Ovary (tissue), 7 donors: ENCODE measurements at regions not wholly inside any gene's neighbourhood (a gene's known extent, or its start where the extent isn't known, plus 50 kb on each side); places are given as distances from the start of the nearest gene placed in this dataset.

ENCODE experiments used
- DNase-seq, 5 donors: peaks; one replicate each; pipeline ENCODE4 v3.0.0-alpha.2; 2019 to 2020
- H3K27ac ChIP-seq, 2 donors: fragments of 200-600 bp; one replicate each; pipeline versions ENCODE4 v1.5.1 to v1.8.0; 2019 to 2022
- H3K27me3 ChIP-seq: fragments of 200-600 bp; one replicate; pipeline ENCODE4 v1.8.0; 2022
- H3K36me3 ChIP-seq: fragments of 200-600 bp; sonication (generic); one replicate; pipeline ENCODE4 v1.5.1; 2019
- H3K4me1 ChIP-seq: one replicate; pipeline ENCODE4 v1.8.1; 2013; ENCODE audit warnings: mild to moderate bottlenecking, moderate library complexity; ENCODE audit not compliant: insufficient read depth
- H3K4me3 ChIP-seq: fragments of 200-600 bp; sonication (generic); one replicate; pipeline ENCODE4 v1.5.1; 2017
- H3K9me3 ChIP-seq, 2 donors: fragments of 200-600 bp in 1 of 2; sonication (generic) in 1 of 2; one replicate each; pipeline versions ENCODE4 v1.5.1 to v1.8.1; 2013 to 2019; ENCODE audit warnings: mild to moderate bottlenecking in 1 of 2, moderate library complexity in 1 of 2
- EP300 ChIP-seq: sonication (generic); formaldehyde crosslinking; IDR thresholded peaks from one replicate; pipeline ENCODE4 v1.6.1; 2017; ENCODE audit warnings: antibody characterized with exemption
- POLR2A ChIP-seq: fragments of 450-650 bp; IDR thresholded peaks from one replicate; pipeline ENCODE4 v1.6.1; 2017; ENCODE audit warnings: antibody characterized with exemption, mild to moderate bottlenecking, moderate library complexity
- WGBS, 3 donors: extraction: QIAGEN DNeasy Blood & Tissue Kit in 1 of 3; methylation state at CpG; one replicate each; pipeline versions ENCODE4 v1.1.5 to v1.1.7; 2013 to 2017; 5-methylcytosine and 5-hydroxymethylcytosine counted together
- intact Hi-C, 4 donors: fragments of 100-400 bp; cut with DNase I; formaldehyde crosslinking; loops; one replicate each; pipeline versions ENCODE4 v1.11.0 to v1.15.1; 2022 to 2023
- TF ChIP-seq, protein P1 (sequence below), 3 donors: fragments of 450-650 bp in 2 of 3; fragments of 200-600 bp in 1 of 3; IDR thresholded peaks; one replicate each; pipeline versions ENCODE4 v1.5.1 to v1.8.0; 2016 to 2022; ENCODE audit warnings: antibody characterized with exemption in 3 of 3, mild to moderate bottlenecking in 1 of 3
- donor health status: DM: no; HTN: no; CAD: no; lungs with moderate emphysema.
- donor health status: DM: no; HTN: no; CAD: no.
- donor health status: Bipolar disorder and iron deficiency.
- donor health status: DM: no; HTN: no; CAD: no.
- donor health status: DM: yes; HTN: yes; CAD: no.

GRCh38 chr1:173421789-173422188 is 55.3 kb upstream of the PRDX6 start:
- 18 to 60% (median 31%) methylated on average over 4 of the region's 4 CpGs for WGBS, 3 donors
- Histone ChIP-seq H3K27ac (no peak overlapping the region), H3K4me1 (peaks cover 1% of the 10 kb centered on the region), H3K4me3 (no peak overlapping the region), H3K36me3 (no peaks in the 10 kb centered on the region), H3K9me3 (no peaks in the 10 kb centered on the region), H3K27me3 (no peaks in the 10 kb centered on the region)
- intact Hi-C loops: loop anchor here in 3 of 4 donors (5.0 to 10.0 kb wide), 2 partner anchors 403 to 406 kb away; partner anchors contain the start of genes CENPL (in 2 of the 3) and DARS2 (in 2 of the 3)
- no peak for DNase-seq
- TF ChIP-seq EP300: no peak
- TF ChIP-seq, protein P1, sequence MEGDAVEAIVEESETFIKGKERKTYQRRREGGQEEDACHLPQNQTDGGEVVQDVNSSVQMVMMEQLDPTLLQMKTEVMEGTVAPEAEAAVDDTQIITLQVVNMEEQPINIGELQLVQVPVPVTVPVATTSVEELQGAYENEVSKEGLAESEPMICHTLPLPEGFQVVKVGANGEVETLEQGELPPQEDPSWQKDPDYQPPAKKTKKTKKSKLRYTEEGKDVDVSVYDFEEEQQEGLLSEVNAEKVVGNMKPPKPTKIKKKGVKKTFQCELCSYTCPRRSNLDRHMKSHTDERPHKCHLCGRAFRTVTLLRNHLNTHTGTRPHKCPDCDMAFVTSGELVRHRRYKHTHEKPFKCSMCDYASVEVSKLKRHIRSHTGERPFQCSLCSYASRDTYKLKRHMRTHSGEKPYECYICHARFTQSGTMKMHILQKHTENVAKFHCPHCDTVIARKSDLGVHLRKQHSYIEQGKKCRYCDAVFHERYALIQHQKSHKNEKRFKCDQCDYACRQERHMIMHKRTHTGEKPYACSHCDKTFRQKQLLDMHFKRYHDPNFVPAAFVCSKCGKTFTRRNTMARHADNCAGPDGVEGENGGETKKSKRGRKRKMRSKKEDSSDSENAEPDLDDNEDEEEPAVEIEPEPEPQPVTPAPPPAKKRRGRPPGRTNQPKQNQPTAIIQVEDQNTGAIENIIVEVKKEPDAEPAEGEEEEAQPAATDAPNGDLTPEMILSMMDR (IDR thresholded peaks at IDR 0.05): no peak
- no peak for TF ChIP-seq POLR2A

DNA sequence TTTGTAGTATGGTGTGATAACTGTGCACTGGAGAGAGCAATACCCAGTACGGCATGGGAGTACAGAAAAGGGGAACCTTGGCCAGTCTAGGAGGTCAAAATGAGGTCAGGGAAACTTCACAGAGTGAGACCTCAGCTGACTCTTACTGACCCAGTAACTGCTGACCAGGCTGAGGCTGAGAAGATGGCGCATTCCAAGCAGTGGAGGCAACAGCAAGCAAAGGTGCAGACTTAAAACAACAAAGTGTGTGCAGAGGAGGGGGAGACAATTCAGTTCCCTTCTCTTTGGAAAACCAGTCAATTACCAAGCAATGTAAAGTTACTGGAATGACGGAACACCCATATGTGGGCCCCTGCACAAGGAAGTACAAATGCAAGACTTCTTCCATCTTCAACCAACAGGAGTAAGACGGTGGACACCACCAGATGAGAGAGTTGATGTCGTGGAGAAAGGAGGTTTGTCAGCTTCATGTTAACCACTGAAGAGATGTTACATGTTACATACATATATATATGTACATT is 54.6 kb upstream of the PRDX6 start:
- Histone ChIP-seq H3K27me3 (no peaks in the 10 kb centered on the region), H3K27ac (no peak overlapping the region), H3K9me3 (no peaks in the 10 kb centered on the region), H3K36me3 (no peaks in the 10 kb centered on the region), H3K4me1 (peaks cover 1% of the 10 kb centered on the region), H3K4me3 (no peak overlapping the region)
- DNase-seq: no peak
- WGBS, 3 donors: 66 to 90% (median 69%) methylated on average over 5 of the region's 5 CpGs
- intact Hi-C loops: loop anchor here in 3 of 4 donors (5.0 to 10.0 kb wide), 2 partner anchors 402 to 405 kb away; partner anchors contain the start of genes CENPL (in 2 of the 3) and DARS2 (in 2 of the 3)
- no peak for TF ChIP-seq POLR2A
- TF ChIP-seq EP300: no peak
- TF ChIP-seq, protein P1 (IDR thresholded peaks at IDR 0.05): no peak

DNA sequence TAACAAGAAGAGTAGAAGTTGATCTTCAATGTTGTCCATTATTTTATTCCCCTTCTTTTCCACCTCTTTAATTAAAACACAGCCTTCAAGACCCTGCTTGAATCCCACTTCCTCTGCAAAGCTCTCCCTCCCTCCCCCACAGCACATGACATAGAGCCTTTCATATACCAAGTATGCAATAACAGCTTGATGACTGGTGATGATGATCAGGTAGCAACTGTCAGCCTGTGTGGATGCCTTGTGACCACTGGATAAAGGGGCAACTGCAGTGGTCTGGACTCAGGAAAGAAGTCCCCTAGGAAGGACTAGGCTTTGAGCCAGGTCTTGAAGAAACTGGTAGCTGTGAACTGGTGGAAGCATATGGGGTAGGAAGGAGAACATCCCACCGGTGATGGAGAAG is 53.8 kb upstream of the PRDX6 start:
- intact Hi-C loops: loop anchor here in 3 of 4 donors (5.0 to 10.0 kb wide), 2 partner anchors 402 to 404 kb away; partner anchors contain the start of genes CENPL (in 2 of the 3) and DARS2 (in 2 of the 3)
- WGBS, 3 donors: 83 to 97% (median 96%) methylated on average over 1 of the region's 1 CpG
- H3K36me3 ChIP-seq: no peaks in the 10 kb centered on the region
- DNase-seq: no peak
- TF ChIP-seq EP300: no peak
- no peak for TF ChIP-seq POLR2A
- TF ChIP-seq, protein P1 (IDR thresholded peaks at IDR 0.05): no peak
- no peak overlapping the region for H3K4me3 ChIP-seq
- peaks cover 1% of the 10 kb centered on the region for H3K4me1 ChIP-seq
- H3K27me3 ChIP-seq: no peaks in the 10 kb centered on the region
- H3K9me3 ChIP-seq: no peaks in the 10 kb centered on the region
- H3K27ac ChIP-seq: no peak overlapping the region

- intact Hi-C loops: loop anchor here in 3 of 4 donors (5.0 to 10.0 kb wide), 2 partner anchors 401 to 403 kb away; partner anchors contain the start of genes CENPL (in 2 of the 3) and DARS2 (in 2 of the 3)
- WGBS, 3 donors: 92 to 95% (median 94%) methylated on average over 4 of the region's 4 CpGs
- H3K9me3 ChIP-seq: no peaks in the 10 kb centered on the region
These were observed 53.0 kb upstream of the PRDX6 start for GRCh38 chr1:173424143-173424542.

More at GRCh38 chr1:173424143-173424542, 53.0 kb upstream of the PRDX6 start:
- H3K36me3 ChIP-seq: no peaks in the 10 kb centered on the region
- no peak for DNase-seq
- H3K4me3 ChIP-seq: no peak overlapping the region
- no peak overlapping the region for H3K27ac ChIP-seq
- no peaks in the 10 kb centered on the region for H3K27me3 ChIP-seq
- H3K4me1 ChIP-seq: peaks cover 1% of the 10 kb centered on the region
- TF ChIP-seq, protein P1 (IDR thresholded peaks at IDR 0.05): no peak
- TF ChIP-seq POLR2A (no peak), EP300 (no peak)
